ENCODE measurements at regions not wholly inside any gene's neighbourhood (a gene's known extent, or its start where the extent isn't known, plus 50 kb on each side); places are given as distances from the start of the nearest gene placed in this dataset.

DNA sequence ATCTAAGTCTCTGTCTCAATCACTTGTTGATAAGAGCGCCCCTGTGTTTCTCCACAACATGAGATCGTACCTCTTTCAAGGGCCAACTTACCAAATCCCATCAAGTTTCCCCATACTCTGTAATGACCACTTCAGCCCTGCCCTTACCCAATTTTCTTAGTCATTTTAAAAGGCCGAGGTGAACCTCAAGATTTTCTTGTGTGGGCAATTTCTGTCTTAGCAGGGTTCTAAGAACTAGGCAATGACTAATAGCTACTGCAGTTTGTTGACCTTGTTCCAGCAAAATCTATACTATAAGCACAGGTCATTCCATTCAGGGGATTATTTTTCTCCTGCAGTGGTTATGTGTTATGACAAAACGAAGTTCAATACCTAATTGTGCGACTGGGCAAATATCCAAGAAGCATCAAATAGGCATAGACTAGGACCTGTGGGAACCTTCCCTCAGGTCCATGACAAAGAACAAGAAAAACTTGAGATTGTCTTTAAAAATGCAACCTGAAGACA lies 359.8 kb downstream of the PCNX1 start:
- no peaks in the 10 kb centered on the region for H3K36me3 Mint-ChIP-seq (ENCODE audit: low read depth)
- H3K27ac Mint-ChIP-seq, result no peak overlapping the region
- peaks cover 35% of the 10 kb centered on the region for H3K9me3 Mint-ChIP-seq
- H3K4me1 Mint-ChIP-seq, result peaks cover 6% of the 10 kb centered on the region
- no peaks in the 10 kb centered on the region for H3K27me3 Mint-ChIP-seq (ENCODE audit: low read depth)
- TF ChIP-seq, protein P1, sequence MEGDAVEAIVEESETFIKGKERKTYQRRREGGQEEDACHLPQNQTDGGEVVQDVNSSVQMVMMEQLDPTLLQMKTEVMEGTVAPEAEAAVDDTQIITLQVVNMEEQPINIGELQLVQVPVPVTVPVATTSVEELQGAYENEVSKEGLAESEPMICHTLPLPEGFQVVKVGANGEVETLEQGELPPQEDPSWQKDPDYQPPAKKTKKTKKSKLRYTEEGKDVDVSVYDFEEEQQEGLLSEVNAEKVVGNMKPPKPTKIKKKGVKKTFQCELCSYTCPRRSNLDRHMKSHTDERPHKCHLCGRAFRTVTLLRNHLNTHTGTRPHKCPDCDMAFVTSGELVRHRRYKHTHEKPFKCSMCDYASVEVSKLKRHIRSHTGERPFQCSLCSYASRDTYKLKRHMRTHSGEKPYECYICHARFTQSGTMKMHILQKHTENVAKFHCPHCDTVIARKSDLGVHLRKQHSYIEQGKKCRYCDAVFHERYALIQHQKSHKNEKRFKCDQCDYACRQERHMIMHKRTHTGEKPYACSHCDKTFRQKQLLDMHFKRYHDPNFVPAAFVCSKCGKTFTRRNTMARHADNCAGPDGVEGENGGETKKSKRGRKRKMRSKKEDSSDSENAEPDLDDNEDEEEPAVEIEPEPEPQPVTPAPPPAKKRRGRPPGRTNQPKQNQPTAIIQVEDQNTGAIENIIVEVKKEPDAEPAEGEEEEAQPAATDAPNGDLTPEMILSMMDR (IDR thresholded peaks at IDR 0.05; ENCODE audit: unreplicated experiment in 3 of 3), result no peak
- H3K4me3 Mint-ChIP-seq, result no peak overlapping the region

DNA sequence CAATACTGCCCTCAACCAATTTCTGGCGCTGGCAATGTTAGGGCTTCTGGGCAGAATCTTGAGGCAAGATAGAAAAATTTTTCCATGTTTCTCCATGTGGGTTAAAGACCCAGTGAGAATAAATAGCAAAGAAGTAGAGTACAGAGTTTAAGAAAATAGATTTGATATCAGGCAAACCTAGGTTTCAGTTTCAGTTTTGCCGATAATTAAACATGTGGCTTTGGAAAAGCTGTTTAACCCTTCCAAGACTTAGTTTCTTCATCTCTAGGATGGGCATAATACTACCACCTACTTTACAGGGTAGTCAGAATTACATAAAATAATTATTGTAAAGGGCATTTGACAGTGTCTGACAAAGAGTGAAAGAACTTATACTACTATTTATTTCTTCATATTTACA lies 360.4 kb downstream of the PCNX1 start:
- H3K36me3 Mint-ChIP-seq (ENCODE audit: low read depth), result no peaks in the 10 kb centered on the region
- H3K4me3 Mint-ChIP-seq, result no peak overlapping the region
- no peaks in the 10 kb centered on the region for H3K4me1 Mint-ChIP-seq
- H3K9me3 Mint-ChIP-seq, result peaks cover 30% of the 10 kb centered on the region
- TF ChIP-seq, protein P1 (IDR thresholded peaks at IDR 0.05; ENCODE audit: unreplicated experiment in 3 of 3), result no peak
- no peaks in the 10 kb centered on the region for H3K27me3 Mint-ChIP-seq (ENCODE audit: low read depth)
- H3K27ac Mint-ChIP-seq, result no peak overlapping the region

DNA sequence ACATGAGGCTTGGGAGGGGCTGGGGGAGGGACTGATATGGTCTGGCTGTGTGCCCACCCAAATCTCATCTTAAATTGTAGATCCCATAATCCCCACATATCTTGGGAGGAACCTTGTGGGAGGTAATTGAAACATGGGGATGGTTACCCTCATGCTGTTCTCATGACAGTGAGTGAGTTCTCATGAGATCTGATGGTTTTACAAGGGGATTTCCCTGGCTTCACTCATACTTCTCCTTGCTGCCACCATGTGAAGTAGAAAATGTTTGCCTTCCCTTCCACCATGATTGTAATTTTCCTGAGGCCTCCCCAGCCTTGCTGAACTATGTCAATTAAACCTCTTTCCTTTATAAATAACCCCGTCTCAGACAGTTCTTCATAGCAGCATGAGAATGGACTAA lies 362.9 kb downstream of the PCNX1 start:
- H3K4me3 Mint-ChIP-seq, result no peak overlapping the region
- H3K9me3 Mint-ChIP-seq, result peaks cover 23% of the 10 kb centered on the region
- H3K4me1 Mint-ChIP-seq, result no peaks in the 10 kb centered on the region
- no peaks in the 10 kb centered on the region for H3K36me3 Mint-ChIP-seq (ENCODE audit: low read depth)
- H3K27ac Mint-ChIP-seq, result no peak overlapping the region
- H3K27me3 Mint-ChIP-seq (ENCODE audit: low read depth), result peaks cover 5% of the 10 kb centered on the region
- TF ChIP-seq, protein P1 (IDR thresholded peaks at IDR 0.05; ENCODE audit: unreplicated experiment in 3 of 3), result no peak

DNA sequence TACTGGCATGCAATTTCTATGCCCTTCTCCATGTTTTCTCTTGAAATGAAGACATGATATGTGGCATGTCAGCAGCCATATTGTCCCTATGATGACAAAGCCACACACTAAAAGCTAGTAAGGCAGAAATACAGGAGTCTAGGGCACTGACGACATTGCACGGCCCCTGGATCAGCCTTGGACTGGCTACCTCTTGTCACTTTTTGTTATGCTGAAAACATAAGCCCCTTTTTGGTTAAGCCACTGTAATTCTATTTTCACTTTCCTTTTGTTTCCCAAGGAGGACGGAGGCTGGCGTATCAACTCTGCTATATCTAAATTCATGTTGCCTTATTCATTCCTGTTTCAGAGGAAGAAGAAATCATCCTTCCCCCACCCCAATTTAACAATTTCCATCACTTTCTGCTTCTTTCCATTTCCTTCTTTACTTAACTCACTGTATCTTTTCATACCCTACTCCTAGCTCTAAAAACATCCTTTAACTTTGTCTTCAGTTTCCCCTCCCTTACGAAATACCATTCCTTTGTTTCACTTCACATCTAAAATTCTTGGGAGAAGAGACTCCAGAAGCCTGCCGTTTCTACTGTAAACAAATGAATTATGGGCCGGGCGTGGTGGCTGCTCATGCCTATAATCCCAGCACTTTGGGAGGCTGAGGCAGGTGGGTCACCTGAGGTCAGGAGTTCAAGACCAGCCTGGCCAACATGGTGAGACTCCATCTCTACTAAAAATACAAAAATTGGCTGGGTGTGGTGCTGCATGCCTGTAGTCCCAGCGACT lies 364.1 kb downstream of the PCNX1 start:
- Mint-ChIP-seq H3K4me3 (no peak overlapping the region), H3K4me1 (no peaks in the 10 kb centered on the region), H3K27me3 (ENCODE audit: low read depth) (peaks cover 5% of the 10 kb centered on the region)

DNA sequence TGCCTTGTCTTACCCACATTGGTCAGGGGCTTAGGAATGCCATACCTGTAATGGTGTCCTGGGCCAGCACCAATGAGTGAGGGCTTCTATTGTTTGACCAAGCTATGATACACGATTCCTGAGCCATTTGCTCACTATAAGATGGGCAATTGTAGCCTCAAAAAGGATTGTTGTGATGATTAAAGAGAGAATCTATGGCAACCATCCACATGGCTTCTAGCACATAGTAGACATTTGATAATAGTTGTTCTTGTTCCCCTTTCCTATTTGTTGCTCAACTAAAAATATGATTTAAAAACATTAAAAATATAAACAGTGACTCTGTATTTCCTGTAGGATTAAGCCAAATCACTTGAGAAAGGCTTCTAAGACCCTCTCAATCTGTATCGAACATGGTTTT lies 366.1 kb downstream of the PCNX1 start:
- Mint-ChIP-seq H3K9me3 (peaks cover 10% of the 10 kb centered on the region), H3K4me3 (no peak overlapping the region), H3K4me1 (no peaks in the 10 kb centered on the region), H3K36me3 (ENCODE audit: low read depth) (no peaks in the 10 kb centered on the region), H3K27ac (no peak overlapping the region), H3K27me3 (ENCODE audit: low read depth) (peaks cover 5% of the 10 kb centered on the region)
- TF ChIP-seq, protein P1 (IDR thresholded peaks at IDR 0.05; ENCODE audit: unreplicated experiment in 3 of 3), result no peak

More for the DNA sequence above, 364.1 kb downstream of the PCNX1 start:
- peaks cover 14% of the 10 kb centered on the region for H3K9me3 Mint-ChIP-seq
- no peaks in the 10 kb centered on the region for H3K36me3 Mint-ChIP-seq (ENCODE audit: low read depth)
- TF ChIP-seq, protein P1 (IDR thresholded peaks at IDR 0.05; ENCODE audit: unreplicated experiment in 3 of 3), result no peak
- no peak overlapping the region for H3K27ac Mint-ChIP-seq

DNA sequence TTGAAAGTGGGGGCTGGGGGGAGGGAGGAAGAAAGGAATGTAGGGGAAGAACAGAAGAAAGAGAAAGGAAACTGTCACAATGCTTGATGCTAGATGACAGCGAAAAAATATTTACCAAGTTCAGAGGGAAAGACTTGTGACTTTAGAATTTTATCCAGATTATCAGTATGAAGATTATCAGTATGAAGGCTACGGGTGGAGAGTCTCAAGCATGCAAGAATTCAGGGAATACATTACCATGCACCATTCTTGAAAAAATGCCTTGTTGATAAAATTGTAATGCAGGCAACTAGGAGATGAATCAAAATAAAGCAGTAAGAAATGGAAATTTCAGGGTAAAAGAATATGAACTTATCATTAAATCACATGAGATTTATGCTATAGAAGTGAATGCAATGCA lies 376.8 kb downstream of the PCNX1 start:
- Mint-ChIP-seq H3K27ac (no peak overlapping the region), H3K27me3 (ENCODE audit: low read depth) (peaks cover 4% of the 10 kb centered on the region), H3K36me3 (ENCODE audit: low read depth) (peaks cover 4% of the 10 kb centered on the region), H3K9me3 (peaks cover 6% of the 10 kb centered on the region), H3K4me3 (no peak overlapping the region), H3K4me1 (no peaks in the 10 kb centered on the region)
- TF ChIP-seq, protein P1 (IDR thresholded peaks at IDR 0.05; ENCODE audit: unreplicated experiment in 3 of 3), result no peak
